Central memory CD4-positive, alpha-beta T cell (primary cell): ENCODE measurements at regions not wholly inside any gene's neighbourhood (a gene's known extent, or its start where the extent isn't known, plus 50 kb on each side); places are given as distances from the start of the nearest gene placed in this dataset.

Source experiments
- DNase-seq: peaks from one replicate; pipeline ENCODE4 v3.0.0; 2022

- DNase-seq: no peak
Measured at GRCh38 chr9:18235181-18235908, 238.6 kb upstream of the ADAMTSL1 start.

- DNase-seq: no peak
Measured at GRCh38 chr9:18236336-18236735, 237.6 kb upstream of the ADAMTSL1 start.

- no peak for DNase-seq
Measured at GRCh38 chr9:18237776-18238175, 236.2 kb upstream of the ADAMTSL1 start.

GRCh38 chr9:18238254-18238653, 235.7 kb upstream of the ADAMTSL1 start:
- DNase-seq: no peak

- DNase-seq: no peak
Measured at GRCh38 chr9:18238752-18239447, 235.1 kb upstream of the ADAMTSL1 start.

GRCh38 chr9:18240213-18240612, 233.7 kb upstream of the ADAMTSL1 start:
- no peak for DNase-seq

- no peak for DNase-seq
Measured at GRCh38 chr9:18245911-18246310, 228.0 kb upstream of the ADAMTSL1 start.

- no peak for DNase-seq
Measured at GRCh38 chr9:18250053-18250452, 223.9 kb upstream of the ADAMTSL1 start.

GRCh38 chr9:18253950-18254349, 220.0 kb upstream of the ADAMTSL1 start:
- DNase-seq: no peak

- DNase-seq: peak; percentile 50
Measured at GRCh38 chr9:18255158-18255629, 218.8 kb upstream of the ADAMTSL1 start.

- no peak for DNase-seq
Measured at GRCh38 chr9:18255747-18256146, 218.2 kb upstream of the ADAMTSL1 start.

GRCh38 chr9:18256568-18256967, 217.4 kb upstream of the ADAMTSL1 start:
- no peak for DNase-seq

GRCh38 chr9:18260521-18260920, 213.4 kb upstream of the ADAMTSL1 start:
- DNase-seq: no peak

- no peak for DNase-seq
Measured at GRCh38 chr9:18261181-18261580, 212.8 kb upstream of the ADAMTSL1 start.

- DNase-seq: no peak
Measured at GRCh38 chr9:18263377-18263776, 210.6 kb upstream of the ADAMTSL1 start.

GRCh38 chr9:18268381-18268780, 205.6 kb upstream of the ADAMTSL1 start:
- DNase-seq: no peak

GRCh38 chr9:18269561-18269960, 204.4 kb upstream of the ADAMTSL1 start:
- no peak for DNase-seq

- no peak for DNase-seq
Measured at GRCh38 chr9:18274693-18275092, 199.3 kb upstream of the ADAMTSL1 start.

- DNase-seq: no peak
Measured at GRCh38 chr9:18275313-18275990, 198.5 kb upstream of the ADAMTSL1 start.

- DNase-seq: no peak
Measured at GRCh38 chr9:18281291-18281690, 192.7 kb upstream of the ADAMTSL1 start.

- DNase-seq: no peak
Measured at GRCh38 chr9:18294229-18294628, 179.7 kb upstream of the ADAMTSL1 start.

- no peak for DNase-seq
Measured at GRCh38 chr9:18296702-18297055, 177.3 kb upstream of the ADAMTSL1 start.

GRCh38 chr9:18297056-18297841, 176.7 kb upstream of the ADAMTSL1 start:
- DNase-seq: no peak
